Endothelial cell of umbilical vein (primary cell): ENCODE measurements at regions not wholly inside any gene's neighbourhood (a gene's known extent, or its start where the extent isn't known, plus 50 kb on each side); places are given as distances from the start of the nearest gene placed in this dataset.

Experiments
- BruUV-seq: library from RNA; stranded (reverse); fragments of 400-500 nt; replicated peaks from 2 replicates; lab custom pipeline; 2021; lab: Mats Ljungman, UMichigan
- CTCF ChIA-PET: fragments of 300-600, 350-600 bp; sonication (Branson Sonifier 250); formaldehyde crosslinking; loops from one replicate; lab custom pipeline; 2021; ENCODE audit warnings: antibody characterized with exemption, inconsistent platforms; lab: Charles Lee
- POLR2A ChIA-PET: fragments of 300-600, 350-600 bp; sonication (Branson Sonifier 250); formaldehyde crosslinking; loops from one replicate; lab custom pipeline; 2021; ENCODE audit warnings: antibody characterized with exemption, inconsistent platforms; lab: Charles Lee
- DNase-seq: peaks from one replicate; pipeline ENCODE4 v3.0.0-alpha.2; 2011; ENCODE audit warnings: low read depth, low spot score
- FAIRE-seq: peaks from 2 replicates; lab custom pipeline; 2011; peaks lifted over from hg19 to GRCh38; lab: Jason Lieb, UNC
- H2AFZ ChIP-seq: 2 replicates; pipeline ENCODE4 v1.6.0; 2012; ENCODE audit warnings: low read depth, low read length, control low read depth, inconsistent platforms
- H3K27ac ChIP-seq: 2 replicates; pipeline ENCODE4 v1.5.1; 2011; ENCODE audit warnings: low read depth, mild to moderate bottlenecking, control low read depth, low read length, moderate library complexity; ENCODE audit not compliant: insufficient read depth
- H3K27me3 ChIP-seq, 2 experiments: 2 replicates each; pipeline versions ENCODE4 v1.6.0 to v1.6.1; 2011; ENCODE audit warnings: low read length in 2 of 2, mixed read lengths in 1 of 2; ENCODE audit not compliant: control insufficient read depth in 2 of 2, insufficient read depth in 2 of 2
- H3K36me3 ChIP-seq, 2 experiments: 2 replicates in 1 of 2; 3 replicates in 1 of 2; pipeline ENCODE4 v1.5.1; 2011; ENCODE audit warnings: low read length in 2 of 2, mild to moderate bottlenecking in 1 of 2, moderate library complexity in 1 of 2; ENCODE audit not compliant: control insufficient read depth in 2 of 2, insufficient read depth in 2 of 2; ENCODE audit errors: extremely low read depth in 1 of 2
- H3K4me1 ChIP-seq: 3 replicates; pipeline ENCODE4 v1.5.1; 2011; ENCODE audit warnings: mild to moderate bottlenecking, low read length; ENCODE audit not compliant: control insufficient read depth, insufficient read depth; ENCODE audit errors: extremely low read depth
- H3K4me2 ChIP-seq: 2 replicates; pipeline ENCODE4 v1.6.1; 2011; ENCODE audit warnings: low read length, control low read depth, mixed read lengths; ENCODE audit not compliant: insufficient read depth
- H3K4me3 ChIP-seq, 3 experiments: fragments of 200-600 bp in 1 of 3; sonication (generic), shearing (Covaris generic) in 1 of 3; replicated peaks in 1 of 3; 2 replicates each; pipeline ENCODE4 v1.5.1; 2011 to 2016; ENCODE audit warnings: control low read depth in 3 of 3, low read length in 3 of 3, mild to moderate bottlenecking in 2 of 3, inconsistent platforms in 1 of 3, low read depth in 1 of 3, moderate library complexity in 1 of 3; ENCODE audit not compliant: insufficient read depth in 1 of 3
- H3K79me2 ChIP-seq: 2 replicates; pipeline ENCODE4 v1.6.0; 2012; ENCODE audit warnings: low read length, inconsistent platforms; ENCODE audit not compliant: control insufficient read depth, insufficient read depth
- H3K9ac ChIP-seq: replicated peaks from 2 replicates; pipeline ENCODE3; 2011; ENCODE audit warnings: low read length, control low read depth; ENCODE audit not compliant: insufficient read depth; ENCODE audit errors: extremely low read depth
- H3K9me1 ChIP-seq: replicated peaks from 3 replicates; pipeline ENCODE4 v1.6.0; 2011; ENCODE audit warnings: mild to moderate bottlenecking, low read length; ENCODE audit not compliant: control insufficient read depth, insufficient read depth; ENCODE audit errors: extremely low read depth
- H3K9me3 ChIP-seq: replicated peaks from 2 replicates; pipeline ENCODE4 v1.5.1; 2012; ENCODE audit warnings: low read length, inconsistent platforms; ENCODE audit not compliant: control insufficient read depth, insufficient read depth
- H4K20me1 ChIP-seq: replicated peaks from 2 replicates; pipeline ENCODE3; 2011; ENCODE audit warnings: mild to moderate bottlenecking, low read length; ENCODE audit not compliant: control insufficient read depth, insufficient read depth; ENCODE audit errors: extremely low read depth
- EZH2 ChIP-seq: IDR thresholded peaks from 2 replicates; pipeline ENCODE4 v1.6.1; 2012; ENCODE audit warnings: borderline replicate concordance, low read depth, mild to moderate bottlenecking, moderate library complexity, low read length, inconsistent platforms; ENCODE audit not compliant: severe bottlenecking
- FOS ChIP-seq: IDR thresholded peaks from 2 replicates; pipeline ENCODE4 v1.6.1; 2011; ENCODE audit warnings: mild to moderate bottlenecking, low read length, moderate library complexity, borderline replicate concordance; ENCODE audit not compliant: insufficient read depth
- GATA2 ChIP-seq: IDR thresholded peaks from 2 replicates; pipeline ENCODE4 v1.7.0; 2011; ENCODE audit warnings: low read depth, mild to moderate bottlenecking, moderate library complexity, mixed read lengths, low read length; ENCODE audit not compliant: insufficient read length, insufficient read depth
- JUN ChIP-seq: IDR thresholded peaks from 2 replicates; pipeline ENCODE4 v1.6.1; 2011; ENCODE audit warnings: borderline replicate concordance, low read depth; ENCODE audit not compliant: insufficient read length, insufficient read depth
- MYC ChIP-seq: IDR thresholded peaks from one replicate; pipeline ENCODE4 v1.6.1; 2011; ENCODE audit warnings: mild to moderate bottlenecking, low read depth, low read length
- POLR2A ChIP-seq: IDR thresholded peaks from 2 replicates; pipeline ENCODE4 v1.6.1; 2012; ENCODE audit warnings: low read depth, mild to moderate bottlenecking, control low read depth, low read length
- POLR2AphosphoS5 ChIP-seq: IDR thresholded peaks from 2 replicates; pipeline ENCODE4 v1.6.1; 2012; ENCODE audit warnings: low read depth, mild to moderate bottlenecking, control low read depth, low read length, moderate library complexity; ENCODE audit not compliant: insufficient read depth
- dilution Hi-C: fragments of 300-500 bp; cut with MboI; formaldehyde crosslinking; loops from one replicate; pipeline ENCODE4 v1.15.0; 2019; ENCODE audit warnings: low sequenced_read_pairs; ENCODE audit not compliant: extremely low pct_ligation_motif_present
- intact Hi-C: fragments of 100-400 bp; cut with micrococcal nuclease; formaldehyde crosslinking; loops from one replicate; pipeline ENCODE4 v1.10.0; 2022
- TF ChIP-seq, protein P1 (sequence below): IDR thresholded peaks from 2 replicates; pipeline ENCODE4 v1.6.1; 2011; ENCODE audit not compliant: insufficient read depth, insufficient read length
- TF ChIP-seq, protein P2 (sequence below), 2 donors: IDR thresholded peaks; 1 replicate in 1 of 2; 2 replicates in 1 of 2; pipeline ENCODE4 v1.5.1; 2011; ENCODE audit warnings: low read length in 2 of 2, mild to moderate bottlenecking in 2 of 2, moderate library complexity in 2 of 2, control low read depth in 1 of 2, inconsistent platforms in 1 of 2, low read depth in 1 of 2; ENCODE audit not compliant: insufficient read depth in 1 of 2; ENCODE audit errors: extremely low read depth in 1 of 2

- no peak overlapping the region for H2AFZ ChIP-seq
- TF ChIP-seq JUN = no peak
- TF ChIP-seq FOS = no peak
- no peak for TF ChIP-seq GATA2
- no peak for TF ChIP-seq EZH2
- no peak for TF ChIP-seq MYC
- TF ChIP-seq POLR2A = no peak
- TF ChIP-seq, protein P1, sequence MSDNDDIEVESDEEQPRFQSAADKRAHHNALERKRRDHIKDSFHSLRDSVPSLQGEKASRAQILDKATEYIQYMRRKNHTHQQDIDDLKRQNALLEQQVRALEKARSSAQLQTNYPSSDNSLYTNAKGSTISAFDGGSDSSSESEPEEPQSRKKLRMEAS = no peak
- TF ChIP-seq, protein P2, sequence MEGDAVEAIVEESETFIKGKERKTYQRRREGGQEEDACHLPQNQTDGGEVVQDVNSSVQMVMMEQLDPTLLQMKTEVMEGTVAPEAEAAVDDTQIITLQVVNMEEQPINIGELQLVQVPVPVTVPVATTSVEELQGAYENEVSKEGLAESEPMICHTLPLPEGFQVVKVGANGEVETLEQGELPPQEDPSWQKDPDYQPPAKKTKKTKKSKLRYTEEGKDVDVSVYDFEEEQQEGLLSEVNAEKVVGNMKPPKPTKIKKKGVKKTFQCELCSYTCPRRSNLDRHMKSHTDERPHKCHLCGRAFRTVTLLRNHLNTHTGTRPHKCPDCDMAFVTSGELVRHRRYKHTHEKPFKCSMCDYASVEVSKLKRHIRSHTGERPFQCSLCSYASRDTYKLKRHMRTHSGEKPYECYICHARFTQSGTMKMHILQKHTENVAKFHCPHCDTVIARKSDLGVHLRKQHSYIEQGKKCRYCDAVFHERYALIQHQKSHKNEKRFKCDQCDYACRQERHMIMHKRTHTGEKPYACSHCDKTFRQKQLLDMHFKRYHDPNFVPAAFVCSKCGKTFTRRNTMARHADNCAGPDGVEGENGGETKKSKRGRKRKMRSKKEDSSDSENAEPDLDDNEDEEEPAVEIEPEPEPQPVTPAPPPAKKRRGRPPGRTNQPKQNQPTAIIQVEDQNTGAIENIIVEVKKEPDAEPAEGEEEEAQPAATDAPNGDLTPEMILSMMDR (IDR thresholded peaks at IDR 0.05; ENCODE audit: extremely low read depth in 1 of 2, insufficient read depth in 1 of 2, low read depth in 1 of 2, low read length in 2 of 2) = no peak
- no peak for TF ChIP-seq POLR2AphosphoS5
- dilution Hi-C loops (no loop called here), intact Hi-C loops (no loop called here)
- H4K20me1 ChIP-seq = no peaks in the 10 kb centered on the region
- ChIA-PET CTCF (interaction anchor here (1.3 to 3.5 kb wide), 3 partner anchors 9 to 14 kb away, joined by 3 to 19 read pairs (median 4); no protein-coding TSS in a partner anchor), POLR2A (no interaction called here)
- DNase-seq (no peak), FAIRE-seq (peak; percentile 31)
- no peaks in the 10 kb centered on the region for H3K27me3 ChIP-seq
- H3K27ac ChIP-seq = no peak overlapping the region
- no peaks in the 10 kb centered on the region for H3K9me1 ChIP-seq
- H3K36me3 ChIP-seq = no peaks in the 10 kb centered on the region
- H3K9me3 ChIP-seq = no peaks in the 10 kb centered on the region
- H3K4me3 ChIP-seq = no peak overlapping the region
- no peak overlapping the region for H3K4me2 ChIP-seq
- no TSS peak for BruUV-seq
- no peak overlapping the region for H3K9ac ChIP-seq
- no peaks in the 10 kb centered on the region for H3K4me1 ChIP-seq
- H3K79me2 ChIP-seq = no peaks in the 10 kb centered on the region
These were observed 78.0 kb upstream of the RNPC3 start for GRCh38 chr1:103447471-103447870.
